Fibroblast of pulmonary artery (primary cell): ENCODE measurements at regions not wholly inside any gene's neighbourhood (a gene's known extent, or its start where the extent isn't known, plus 50 kb on each side); places are given as distances from the start of the nearest gene placed in this dataset.

Source experiments
- DNase-seq: peaks from one replicate; pipeline ENCODE4 v3.0.0-alpha.2; 2010; ENCODE audit warnings: low read depth
- H3K4me3 ChIP-seq: replicated peaks from 2 replicates; pipeline ENCODE4 v1.5.1; 2011; ENCODE audit warnings: low read depth, mild to moderate bottlenecking, control low read depth, low read length, moderate library complexity
- CTCF ChIP-seq: IDR thresholded peaks from 2 replicates; pipeline ENCODE4 v1.5.1; 2011; ENCODE audit warnings: mild to moderate bottlenecking, control low read depth, low read length, inconsistent platforms; ENCODE audit errors: missing control alignments

- DNase-seq = no peak
- TF ChIP-seq CTCF = no peak
- no peak overlapping the region for H3K4me3 ChIP-seq
These were observed 288.2 kb downstream of the ACTL7B start for GRCh38 chr9:108567571-108567970.

GRCh38 chr9:108565651-108566378 is 290.0 kb downstream of the ACTL7B start:
- DNase-seq = peak; percentile 95
- TF ChIP-seq CTCF = peak; percentile 93
- no peak overlapping the region for H3K4me3 ChIP-seq

GRCh38 chr9:108562176-108562575 is 293.6 kb downstream of the ACTL7B start:
- no peak overlapping the region for H3K4me3 ChIP-seq
- TF ChIP-seq CTCF = no peak
- DNase-seq = no peak

- H3K4me3 ChIP-seq = no peak overlapping the region
- TF ChIP-seq CTCF = no peak
- DNase-seq = no peak
These were observed 296.4 kb downstream of the ACTL7B start for GRCh38 chr9:108559432-108559831.

- no peak for DNase-seq
- H3K4me3 ChIP-seq = no peak overlapping the region
- TF ChIP-seq CTCF = no peak
These were observed 301.0 kb downstream of the ACTL7B start for GRCh38 chr9:108554831-108555230.

- no peak for DNase-seq
- TF ChIP-seq CTCF = no peak
- no peak overlapping the region for H3K4me3 ChIP-seq
These were observed 302.6 kb downstream of the ACTL7B start for GRCh38 chr9:108553111-108553635.

- TF ChIP-seq CTCF = no peak
- H3K4me3 ChIP-seq = no peak overlapping the region
- DNase-seq = no peak
These were observed 303.2 kb downstream of the ACTL7B start for GRCh38 chr9:108552459-108553040.
